PC-3 (cell line): ENCODE measurements at regions not wholly inside any gene's neighbourhood (a gene's known extent, or its start where the extent isn't known, plus 50 kb on each side); places are given as distances from the start of the nearest gene placed in this dataset.
"Not testable (repeated sequence)": the region's sequence is repeated elsewhere in the genome, so short reads cannot be mapped to it uniquely, and the experiment has no call there.

Experiments used
- EZH2 ChIP-seq: fragments of 300-600 bp; sonication (generic); IDR thresholded peaks from one replicate; pipeline ENCODE4 v1.6.1; 2017; ENCODE audit warnings: antibody characterized with exemption, mild to moderate bottlenecking, low read length; ENCODE audit not compliant: unreplicated experiment
- TF ChIP-seq, protein P1 (sequence below): fragments of 300-600 bp; sonication (generic); conservative IDR thresholded peaks from 2 replicates; pipeline ENCODE4 v1.5.1; 2017; ENCODE audit warnings: antibody characterized with exemption, low read depth, mild to moderate bottlenecking, low read length

- TF ChIP-seq, protein P1, sequence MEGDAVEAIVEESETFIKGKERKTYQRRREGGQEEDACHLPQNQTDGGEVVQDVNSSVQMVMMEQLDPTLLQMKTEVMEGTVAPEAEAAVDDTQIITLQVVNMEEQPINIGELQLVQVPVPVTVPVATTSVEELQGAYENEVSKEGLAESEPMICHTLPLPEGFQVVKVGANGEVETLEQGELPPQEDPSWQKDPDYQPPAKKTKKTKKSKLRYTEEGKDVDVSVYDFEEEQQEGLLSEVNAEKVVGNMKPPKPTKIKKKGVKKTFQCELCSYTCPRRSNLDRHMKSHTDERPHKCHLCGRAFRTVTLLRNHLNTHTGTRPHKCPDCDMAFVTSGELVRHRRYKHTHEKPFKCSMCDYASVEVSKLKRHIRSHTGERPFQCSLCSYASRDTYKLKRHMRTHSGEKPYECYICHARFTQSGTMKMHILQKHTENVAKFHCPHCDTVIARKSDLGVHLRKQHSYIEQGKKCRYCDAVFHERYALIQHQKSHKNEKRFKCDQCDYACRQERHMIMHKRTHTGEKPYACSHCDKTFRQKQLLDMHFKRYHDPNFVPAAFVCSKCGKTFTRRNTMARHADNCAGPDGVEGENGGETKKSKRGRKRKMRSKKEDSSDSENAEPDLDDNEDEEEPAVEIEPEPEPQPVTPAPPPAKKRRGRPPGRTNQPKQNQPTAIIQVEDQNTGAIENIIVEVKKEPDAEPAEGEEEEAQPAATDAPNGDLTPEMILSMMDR: not testable (repeated sequence)
- not testable (repeated sequence) for TF ChIP-seq EZH2
Measured at GRCh38 chrY:25399081-25399480, 222.8 kb upstream of the CDY1 start.
